GM19455 (cell line): ENCODE measurements at regions not wholly inside any gene's neighbourhood (a gene's known extent, or its start where the extent isn't known, plus 50 kb on each side); places are given as distances from the start of the nearest gene placed in this dataset.

ENCODE experiments used
- ATAC-seq: cut with Tn5 transposase; IDR thresholded peaks from one replicate; pipeline ENCODE4 v1.9.1; 2021; ENCODE audit not compliant: unreplicated experiment

DNA sequence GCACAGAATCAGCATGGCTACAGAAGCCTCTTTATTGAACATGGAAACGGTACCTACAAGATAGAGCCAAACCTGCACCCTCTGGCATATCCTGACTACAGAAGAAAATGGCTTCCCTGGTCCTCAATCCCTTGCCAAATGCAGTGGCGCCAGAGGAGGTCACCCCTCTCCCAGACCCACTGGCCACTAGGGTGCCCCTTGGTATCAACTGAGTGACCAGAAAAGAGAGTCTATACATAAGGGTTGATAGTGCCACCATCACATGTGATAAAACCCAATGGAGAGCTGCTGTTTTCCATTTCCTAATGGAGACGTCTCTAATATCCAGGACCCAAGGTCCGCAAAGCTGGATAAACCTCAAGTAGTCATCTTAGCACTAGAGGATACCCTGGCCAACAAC is 52.7 kb upstream of the ALK start:
- ATAC-seq, result no peak

- ATAC-seq, result no peak
Observed at GRCh38 chr2:29977284-29977683, 55.9 kb upstream of the ALK start.

GRCh38 chr2:29981402-29981801 is 60.0 kb upstream of the ALK start:
- no peak for ATAC-seq

DNA sequence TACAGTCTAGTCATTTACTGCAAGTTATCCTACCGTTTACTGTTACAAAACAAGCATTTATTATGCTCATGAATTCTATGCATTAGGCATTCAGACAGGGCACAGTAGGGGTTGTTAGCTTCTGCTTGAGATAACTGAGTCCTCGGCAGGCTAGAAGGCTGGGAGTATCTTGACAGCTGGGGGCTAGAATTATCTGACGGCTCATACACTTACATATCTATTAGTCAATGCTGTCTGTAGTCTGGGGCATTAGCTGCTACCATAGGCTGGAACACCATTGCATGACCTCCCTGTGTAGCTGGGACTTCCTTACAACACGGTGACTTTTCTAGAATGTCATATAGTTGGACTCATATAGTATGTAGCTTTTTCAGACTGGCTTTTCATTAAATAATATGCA is 61.9 kb upstream of the ALK start:
- no peak for ATAC-seq

GRCh38 chr2:29987146-29987545 is 65.8 kb upstream of the ALK start:
- no peak for ATAC-seq

DNA sequence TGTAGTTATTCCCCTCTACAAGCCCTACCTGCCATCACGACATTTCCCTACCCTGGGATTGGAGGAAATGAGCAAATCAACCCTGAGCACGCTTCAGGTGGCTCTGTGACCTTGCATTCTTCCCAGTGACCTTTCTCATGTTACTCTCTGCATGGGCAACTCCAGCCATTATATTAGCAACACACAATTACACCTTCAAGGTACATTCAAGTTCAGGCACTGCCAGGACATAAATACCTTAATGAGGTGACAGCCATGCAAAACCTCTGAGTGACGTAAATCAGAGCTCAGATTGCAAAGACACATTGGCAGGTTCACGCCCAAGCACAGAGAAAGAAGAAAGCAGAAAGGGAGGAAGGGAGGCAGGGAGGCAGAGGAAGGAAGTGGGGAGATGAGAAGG is 68.7 kb upstream of the ALK start:
- ATAC-seq, result no peak

- ATAC-seq, result no peak
Observed at GRCh38 chr2:29991086-29991485, 69.7 kb upstream of the ALK start.

DNA sequence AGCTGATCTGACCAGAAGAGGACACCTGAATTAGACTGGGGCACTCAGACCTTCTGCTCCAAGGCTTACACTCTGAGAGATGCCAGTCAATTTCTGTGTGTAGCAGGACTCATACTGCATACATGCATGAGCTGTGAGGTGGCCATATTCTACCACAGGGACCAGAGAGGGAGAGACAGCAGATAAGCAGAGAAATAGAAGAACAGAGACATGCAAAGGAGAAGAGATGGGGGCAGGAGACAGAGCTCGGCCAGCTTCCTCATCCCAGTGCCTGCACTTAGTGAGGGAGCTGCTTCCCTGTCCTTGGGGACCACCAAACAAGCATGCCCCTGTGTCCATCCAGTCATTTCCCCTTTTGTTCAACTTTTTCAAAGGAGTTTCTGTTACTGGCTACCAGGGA is 73.9 kb upstream of the ALK start:
- no peak for ATAC-seq

- no peak for ATAC-seq
Observed at GRCh38 chr2:30003128-30003527, 81.7 kb upstream of the ALK start.

DNA sequence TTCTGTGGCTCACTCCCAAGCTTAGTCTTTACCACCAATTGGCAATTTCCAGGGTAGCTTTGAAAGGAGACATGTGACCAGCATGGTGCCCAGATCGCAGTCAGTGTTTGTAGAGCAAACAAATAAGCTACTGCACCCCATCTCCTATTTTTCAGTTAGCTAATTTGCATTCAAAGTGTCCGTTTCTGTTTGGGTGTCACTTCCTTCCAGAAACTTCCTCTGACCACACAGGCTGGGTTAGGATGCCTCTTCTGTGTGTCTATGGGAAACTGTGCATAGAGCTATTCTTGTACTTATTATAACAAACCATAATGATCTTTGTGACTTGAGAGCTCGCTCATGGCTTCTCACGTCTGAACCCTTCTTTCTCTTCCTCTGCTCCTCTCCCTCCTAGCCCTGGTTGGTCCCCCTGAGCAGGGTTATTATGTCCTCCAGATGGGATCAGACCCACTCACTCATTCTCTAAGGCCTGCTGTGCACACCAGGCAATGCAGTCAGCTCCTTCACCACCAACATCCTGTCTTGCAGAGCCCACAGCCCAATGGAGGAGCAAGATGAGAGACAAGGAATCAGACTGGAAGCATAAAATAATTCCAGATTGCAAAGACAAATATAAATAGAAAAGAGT is 101.2 kb upstream of the ALK start:
- peak; percentile 72 for ATAC-seq

DNA sequence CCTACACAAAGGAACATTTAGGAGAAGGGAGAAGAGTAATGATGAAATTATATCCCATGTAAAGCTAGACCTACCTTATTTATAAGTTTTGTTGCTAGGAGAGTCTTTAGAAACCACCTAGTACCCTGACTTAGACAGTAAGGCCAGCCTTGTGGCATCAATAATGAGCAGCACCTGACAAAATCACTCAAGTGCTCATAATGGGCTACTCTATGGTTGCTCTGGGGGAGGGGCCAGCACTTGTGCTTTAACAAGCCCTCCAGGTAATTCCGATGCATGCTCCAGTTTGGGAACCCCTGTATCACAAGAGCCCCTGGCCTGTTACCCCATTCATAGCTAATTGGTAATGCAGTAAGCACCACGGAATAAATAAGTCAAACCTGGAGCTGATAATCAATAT is 102.9 kb upstream of the ALK start:
- ATAC-seq, result no peak

GRCh38 chr2:30026091-30027055 is 105.0 kb upstream of the ALK start:
- no peak for ATAC-seq

GRCh38 chr2:30029804-30030203 is 108.4 kb upstream of the ALK start:
- no peak for ATAC-seq

DNA sequence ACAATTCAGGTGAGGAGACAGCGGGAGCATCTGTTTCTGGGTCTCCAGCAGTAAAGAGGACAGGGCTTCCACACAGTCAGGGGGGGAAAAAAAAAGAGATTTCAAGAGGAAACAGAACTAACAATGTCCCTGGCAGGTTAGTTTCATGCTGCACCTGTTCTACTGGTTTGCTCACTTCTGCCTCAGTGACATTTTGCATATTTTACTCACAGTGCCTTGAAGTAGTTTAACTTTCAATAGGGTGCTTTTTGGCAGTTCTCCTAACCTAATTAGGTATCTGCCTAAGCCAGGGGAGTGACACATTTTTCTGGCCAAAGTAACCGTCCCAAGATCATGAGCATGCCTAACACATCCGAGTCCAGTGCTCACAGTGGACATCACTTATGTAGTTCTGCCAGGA is 109.0 kb upstream of the ALK start:
- no peak for ATAC-seq

- no peak for ATAC-seq
Observed at GRCh38 chr2:30031184-30031583, 109.8 kb upstream of the ALK start.

DNA sequence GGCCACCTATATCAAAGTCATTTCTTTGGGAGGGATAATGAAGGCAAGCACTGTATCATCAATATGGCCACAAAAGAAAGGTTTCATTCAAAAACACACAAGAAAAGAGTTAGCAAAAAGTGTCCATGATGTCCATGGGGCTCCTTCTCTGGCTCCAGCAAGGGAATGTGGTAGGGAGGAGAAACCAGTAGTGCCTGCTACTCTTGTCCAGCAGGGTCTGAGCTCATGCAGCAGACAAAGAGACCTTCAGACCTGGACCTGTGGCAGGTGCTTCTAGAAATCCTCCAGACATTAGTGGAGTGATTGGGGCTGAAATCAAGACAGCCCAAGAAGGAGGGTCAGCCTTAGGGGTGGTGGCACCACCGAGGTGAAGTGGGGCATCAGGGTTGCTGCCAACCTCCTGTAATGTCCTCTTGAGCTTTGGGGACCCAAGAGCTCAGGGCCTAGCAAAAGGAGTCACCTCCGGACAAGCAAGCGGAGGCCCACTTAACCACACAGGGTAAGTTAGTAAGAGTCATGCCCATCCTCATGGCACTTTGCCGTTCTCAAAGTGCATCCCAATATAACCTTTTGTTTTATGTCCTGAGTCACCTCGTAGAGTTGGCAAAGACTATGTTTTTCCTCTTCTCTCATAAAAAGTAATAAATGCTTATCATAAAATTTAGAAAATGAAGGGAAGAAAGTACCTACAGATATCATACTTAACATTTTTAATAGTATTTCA is 112.6 kb upstream of the YPEL5 start:
- ATAC-seq, result no peak

DNA sequence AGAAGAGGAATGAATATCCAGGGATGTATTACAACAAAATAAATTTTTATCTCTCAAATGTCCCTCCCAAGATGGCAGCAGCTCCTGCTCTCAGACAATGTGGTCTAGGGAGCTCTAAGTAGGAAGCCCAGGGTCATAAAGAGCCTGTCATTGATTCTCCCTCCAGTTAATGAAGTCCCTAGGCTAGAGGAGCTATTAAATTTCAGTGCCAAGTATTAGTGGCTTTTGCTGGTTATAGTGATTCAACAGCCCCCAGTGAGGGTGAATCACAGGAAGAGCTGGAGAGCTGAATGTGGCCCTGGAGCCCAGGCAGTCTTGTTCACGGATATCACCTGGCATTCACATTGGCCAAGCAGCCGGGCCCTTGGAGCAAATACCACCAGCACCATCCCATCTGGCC is 109.8 kb upstream of the YPEL5 start:
- no peak for ATAC-seq

- ATAC-seq, result no peak
Observed at GRCh38 chr2:30038419-30038818, 108.4 kb upstream of the YPEL5 start.

DNA sequence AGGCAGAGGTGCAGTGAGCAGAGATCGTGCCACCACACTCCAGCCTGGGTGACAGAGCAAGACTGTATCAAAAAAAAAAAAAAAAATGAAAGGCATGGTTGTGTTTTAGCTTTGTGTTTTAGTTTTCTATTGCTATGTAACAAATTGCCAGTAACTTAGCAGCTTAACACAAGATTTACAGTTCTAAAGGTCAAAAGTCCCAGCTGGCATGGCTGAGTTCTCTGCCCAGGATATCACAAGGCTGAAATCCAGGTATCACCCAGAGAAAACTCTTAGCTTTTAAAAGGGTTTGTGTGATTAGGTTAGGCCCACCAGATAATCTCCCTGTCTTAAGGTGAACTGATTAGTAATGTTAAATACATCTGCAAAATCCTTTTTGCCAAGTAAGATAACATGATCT is 107.7 kb upstream of the YPEL5 start:
- no peak for ATAC-seq

GRCh38 chr2:30040147-30040546 is 106.7 kb upstream of the YPEL5 start:
- ATAC-seq, result no peak

- ATAC-seq, result no peak
Observed at GRCh38 chr2:30041884-30042283, 104.9 kb upstream of the YPEL5 start.

DNA sequence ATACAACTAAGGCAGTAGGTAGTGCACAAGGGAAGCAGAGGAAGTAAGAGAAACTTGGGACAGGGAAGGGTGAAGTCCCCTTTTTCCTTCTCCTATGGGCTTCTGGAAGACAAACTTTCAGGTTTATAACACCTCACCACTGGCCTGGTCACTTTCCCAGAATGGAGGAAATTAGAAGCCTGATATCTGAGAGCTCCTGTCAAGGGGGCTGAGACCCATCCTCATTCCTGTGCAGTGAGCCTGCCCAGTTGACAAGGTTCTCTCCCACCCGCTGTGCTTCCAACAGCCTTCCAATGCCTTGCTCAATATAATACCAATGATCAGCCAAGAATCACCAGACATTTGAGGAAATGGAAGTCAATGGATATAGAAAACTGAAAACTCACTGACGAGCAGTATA is 100.4 kb upstream of the YPEL5 start:
- ATAC-seq, result no peak
